Superior temporal gyrus (tissue), 1 donor: ENCODE measurements at regions not wholly inside any gene's neighbourhood (a gene's known extent, or its start where the extent isn't known, plus 50 kb on each side); places are given as distances from the start of the nearest gene placed in this dataset.
A peak's percentile ranks its signal among the peaks of the same experiment; 100 is the strongest.

ENCODE experiments used
- DNase-seq: peaks from one replicate; pipeline ENCODE4 v3.0.0-alpha.2; 2016; ENCODE audit errors: extremely low spot score

DNA sequence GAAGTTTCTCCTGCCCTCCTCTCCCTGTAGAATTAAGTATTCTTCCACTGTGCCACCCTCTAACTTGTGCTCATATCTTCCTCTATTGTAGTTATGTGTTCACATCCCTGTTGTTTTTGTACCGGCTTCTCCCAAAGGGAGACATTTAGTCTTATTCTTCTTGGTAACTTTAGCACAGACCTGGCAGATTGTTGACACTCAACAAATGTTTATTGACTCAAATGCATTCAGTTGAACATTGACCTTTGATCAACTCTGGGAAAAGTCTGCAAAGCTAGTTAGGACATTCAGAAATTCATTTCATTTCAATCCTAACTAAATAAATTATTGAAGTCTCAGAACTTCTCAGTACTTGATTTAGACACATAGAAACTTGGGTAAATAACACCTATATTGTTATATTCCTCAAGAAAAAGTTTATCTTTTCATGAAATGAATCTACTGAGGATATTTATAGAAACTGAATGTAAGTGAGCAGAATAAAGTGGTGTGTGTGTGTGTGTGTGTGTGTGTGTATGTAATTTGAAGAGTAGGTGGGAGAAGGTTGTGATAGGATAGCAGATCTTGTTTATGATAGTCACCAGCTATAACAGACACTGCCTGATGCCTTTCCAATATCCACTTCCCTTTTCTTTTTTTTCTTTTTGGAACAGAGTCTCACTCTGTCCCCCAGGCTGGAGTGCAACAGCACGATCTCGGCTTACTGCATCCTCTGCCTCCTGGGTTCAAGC, 872.4 kb upstream of the CXADR start:
- DNase-seq: no peak

DNA sequence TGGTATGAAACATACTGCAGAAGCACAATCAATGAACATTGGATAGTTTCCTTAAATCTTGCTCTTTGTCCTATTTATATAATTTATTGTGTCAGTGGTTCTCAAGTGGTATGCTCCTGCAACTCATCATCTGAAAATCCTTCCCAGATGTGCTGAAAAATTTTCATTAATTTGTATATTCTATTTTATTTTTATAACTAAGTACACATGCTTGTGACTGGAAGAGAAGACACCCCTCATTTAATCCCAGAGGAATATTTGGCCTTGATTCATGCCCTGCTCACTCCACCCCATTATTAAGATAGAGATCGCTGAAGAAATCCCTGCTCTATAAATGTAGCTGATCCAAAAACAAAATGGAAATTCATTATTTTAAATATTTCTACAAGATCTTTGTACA, 870.5 kb upstream of the CXADR start:
- no peak for DNase-seq

GRCh38 chr21:16644685-16645084, 868.2 kb upstream of the CXADR start:
- no peak for DNase-seq

- DNase-seq: no peak
Measured at GRCh38 chr21:16650714-16651366, 862.0 kb upstream of the CXADR start.

DNA sequence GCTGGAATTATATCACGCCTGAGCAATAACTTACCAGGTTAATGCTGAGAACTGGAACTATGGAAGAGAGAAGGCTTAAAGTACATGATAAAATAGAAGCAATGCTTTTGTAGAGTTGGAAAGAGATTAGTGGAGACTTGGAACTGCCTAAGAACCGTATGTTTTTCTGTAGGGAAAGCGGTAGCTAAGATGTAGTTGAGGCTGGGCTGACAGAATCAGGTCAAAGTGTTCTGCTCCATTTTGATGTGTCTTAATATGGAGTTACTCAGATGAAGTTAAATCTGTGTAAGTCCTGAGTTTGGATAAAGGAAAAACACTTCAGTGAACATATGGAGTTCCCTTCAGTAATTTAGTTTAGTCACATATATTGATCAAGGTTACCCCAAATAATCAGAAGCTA, 860.9 kb upstream of the CXADR start:
- DNase-seq: no peak

DNA sequence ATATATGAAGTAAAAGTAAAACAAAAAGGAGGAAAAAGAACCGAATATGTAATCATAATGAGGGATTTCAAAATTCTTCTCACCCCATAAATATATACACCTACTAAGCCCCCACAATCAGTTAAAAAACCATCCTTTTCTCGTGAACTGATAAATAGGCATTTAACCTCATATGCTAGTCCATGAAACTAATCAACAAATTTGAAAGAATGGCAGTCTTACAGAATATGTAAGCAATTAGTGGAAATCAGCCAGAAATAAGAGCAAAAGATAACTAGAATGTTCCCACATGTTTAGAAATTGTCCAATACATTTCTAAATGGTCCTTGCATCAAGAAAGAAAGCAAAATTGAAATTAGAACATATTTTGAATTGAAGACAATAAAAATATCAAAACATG, 849.4 kb upstream of the CXADR start:
- DNase-seq: no peak

GRCh38 chr21:16667395-16667794, 845.4 kb upstream of the CXADR start:
- DNase-seq: no peak

DNA sequence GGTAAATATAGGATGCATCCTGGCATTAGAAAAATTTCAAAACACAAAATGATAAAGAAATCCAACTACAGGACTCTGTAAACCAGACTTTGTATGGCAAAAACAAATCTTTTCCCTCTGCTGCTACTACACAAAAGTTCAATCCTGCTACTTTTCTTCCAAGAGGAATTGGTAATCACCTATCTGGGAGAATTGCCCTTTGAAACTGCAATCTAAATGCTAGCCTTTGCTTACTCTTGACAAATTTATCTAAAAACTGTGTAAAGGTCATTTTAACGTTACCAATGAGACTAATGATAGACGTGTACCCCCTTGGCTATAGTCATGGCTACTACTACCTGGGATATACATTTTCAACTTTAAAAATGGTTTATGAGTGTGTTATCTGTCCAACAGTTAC, 837.9 kb upstream of the CXADR start:
- DNase-seq: no peak

- DNase-seq: no peak
Measured at GRCh38 chr21:16676391-16676790, 836.5 kb upstream of the CXADR start.

- no peak for DNase-seq
Measured at GRCh38 chr21:16678429-16679160, 834.2 kb upstream of the CXADR start.

GRCh38 chr21:16695074-16695473, 817.8 kb upstream of the CXADR start:
- no peak for DNase-seq

DNA sequence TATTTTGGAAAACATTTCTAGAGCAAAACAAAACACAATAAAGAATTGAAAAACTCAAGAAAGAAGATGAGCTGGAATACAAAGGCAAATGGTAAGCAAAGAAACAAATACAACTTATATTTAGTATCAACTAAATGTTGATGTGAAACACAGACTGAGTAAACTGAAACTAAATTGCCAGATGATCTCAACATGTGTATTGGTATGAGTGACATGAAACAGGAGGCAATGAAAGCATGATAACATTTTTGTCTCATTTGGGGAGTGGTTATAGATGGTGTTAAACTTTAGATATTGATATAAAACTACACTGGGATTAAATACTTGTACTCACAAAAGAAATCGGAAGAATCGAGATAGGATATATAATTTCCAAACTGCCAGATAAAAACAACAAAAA, 805.6 kb upstream of the CXADR start:
- no peak for DNase-seq

- peak; percentile 44 for DNase-seq
Measured at GRCh38 chr21:16708101-16708835, 804.6 kb upstream of the CXADR start.

DNA sequence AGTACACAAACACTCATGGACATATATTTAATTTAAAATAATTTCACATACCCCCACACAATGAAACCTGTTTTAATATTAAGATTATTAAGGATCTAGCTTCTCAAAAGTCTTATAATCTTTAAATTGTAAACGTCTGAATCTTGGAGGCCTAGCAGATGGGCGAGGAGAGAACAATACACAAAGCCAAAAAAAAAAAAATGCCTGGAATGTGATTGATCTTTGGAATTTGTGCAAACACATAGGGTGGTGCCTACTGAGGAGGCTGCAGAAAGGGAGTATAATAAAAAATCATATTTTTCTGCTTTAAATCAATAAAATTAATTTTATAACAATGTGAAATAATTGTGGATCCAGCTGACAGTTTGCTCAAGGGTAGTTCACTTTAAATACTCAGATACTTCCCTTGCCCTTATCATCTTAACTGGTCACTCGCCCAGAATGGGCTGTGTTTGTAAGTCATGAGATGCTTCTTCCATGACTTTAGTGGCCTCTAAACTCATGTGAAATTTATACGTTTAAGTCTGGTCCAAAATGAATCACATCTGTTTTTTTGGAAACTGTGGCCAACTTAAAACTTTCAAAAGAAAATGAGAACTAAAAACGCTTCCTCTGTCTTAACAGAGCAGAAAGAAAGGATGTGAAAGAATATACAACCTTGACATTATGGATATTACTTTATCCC, 802.8 kb upstream of the CXADR start:
- DNase-seq: no peak

GRCh38 chr21:16711757-16712156, 801.1 kb upstream of the CXADR start:
- no peak for DNase-seq

DNA sequence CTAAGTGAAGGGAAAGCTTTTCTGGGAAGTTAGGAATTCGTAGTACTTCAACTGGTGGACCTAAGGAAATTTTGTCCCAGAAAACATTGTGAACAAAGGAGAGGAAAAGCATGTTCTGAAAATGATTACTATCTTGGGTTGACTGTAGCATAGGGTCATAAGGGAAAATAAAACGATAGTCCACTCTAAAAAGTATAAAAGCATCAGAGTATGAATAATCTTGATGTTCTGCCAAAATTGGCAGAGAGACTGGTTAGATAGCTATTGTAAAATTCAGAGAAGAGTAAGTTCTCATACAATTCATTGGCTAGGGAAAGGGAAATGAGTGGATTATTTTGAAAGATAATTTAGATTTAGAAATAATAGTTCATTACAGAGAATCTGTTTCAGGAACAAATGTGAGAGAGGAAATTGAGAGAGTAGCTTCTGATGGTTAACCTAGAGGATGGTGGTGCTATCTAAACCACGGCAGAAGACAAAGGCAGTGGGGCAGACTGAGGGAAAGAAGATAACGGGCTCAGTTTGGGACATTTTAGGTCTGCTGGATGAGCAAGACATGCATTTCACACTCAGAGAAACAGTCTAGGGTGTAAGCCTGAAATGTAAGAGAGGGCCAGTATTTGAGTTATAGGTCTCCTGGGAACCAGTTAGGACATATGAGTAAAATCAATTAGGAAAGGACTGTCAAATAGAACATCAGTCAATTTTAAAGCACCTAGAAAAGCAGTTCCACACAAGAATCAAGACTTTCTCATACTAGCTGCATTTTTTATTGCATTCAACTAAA, 799.3 kb upstream of the CXADR start:
- DNase-seq: no peak

GRCh38 chr21:16740511-16740910, 772.3 kb upstream of the CXADR start:
- DNase-seq: no peak

GRCh38 chr21:16741141-16741665, 771.6 kb upstream of the CXADR start:
- DNase-seq: no peak

GRCh38 chr21:16742131-16742641, 770.7 kb upstream of the CXADR start:
- DNase-seq: peak; percentile 45

GRCh38 chr21:16742741-16743140, 770.1 kb upstream of the CXADR start:
- DNase-seq: no peak
